GM18517 (cell line): ENCODE measurements at regions not wholly inside any gene's neighbourhood (a gene's known extent, or its start where the extent isn't known, plus 50 kb on each side); places are given as distances from the start of the nearest gene placed in this dataset.
A peak's percentile ranks its signal among the peaks of the same experiment; 100 is the strongest.

Experiments
- ATAC-seq: cut with Tn5 transposase; IDR thresholded peaks from one replicate; pipeline ENCODE4 v1.9.1; 2021; ENCODE audit warnings: mild to moderate bottlenecking, moderate library complexity; ENCODE audit not compliant: unreplicated experiment

DNA sequence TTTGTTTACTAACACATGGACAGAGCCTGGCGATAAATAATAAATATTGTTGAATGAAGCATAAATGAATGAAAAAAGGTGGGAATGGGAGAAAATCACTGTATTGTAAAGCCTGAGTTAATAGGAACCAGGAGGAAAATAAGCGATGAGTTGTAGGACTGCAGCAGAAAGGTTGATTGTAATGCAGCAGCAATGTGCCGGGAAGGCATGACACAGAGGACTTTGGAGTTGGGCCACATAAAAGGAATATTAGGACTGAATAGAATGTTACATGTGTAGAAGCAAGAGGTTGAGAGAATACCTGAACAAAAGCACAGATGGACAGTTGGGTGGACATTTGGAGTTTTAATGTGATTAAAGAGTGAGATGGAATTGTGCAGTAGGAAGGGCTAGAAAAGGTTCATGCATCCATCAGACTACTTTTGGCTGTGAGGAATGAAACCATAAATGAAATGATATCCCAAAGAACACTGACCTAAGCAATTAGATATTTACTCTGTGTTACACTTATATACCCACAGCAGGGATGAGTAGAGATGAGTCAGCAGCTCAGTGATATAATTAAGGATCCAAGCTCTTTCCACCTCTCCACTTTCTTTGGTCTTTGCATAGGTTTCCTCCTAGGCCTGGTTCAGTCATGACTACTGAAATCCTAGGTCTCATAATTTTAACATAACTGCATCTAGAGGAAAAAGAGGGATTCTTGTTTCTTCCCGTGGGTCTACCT, 55.4 kb downstream of the CCER1 start:
- no peak for ATAC-seq

DNA sequence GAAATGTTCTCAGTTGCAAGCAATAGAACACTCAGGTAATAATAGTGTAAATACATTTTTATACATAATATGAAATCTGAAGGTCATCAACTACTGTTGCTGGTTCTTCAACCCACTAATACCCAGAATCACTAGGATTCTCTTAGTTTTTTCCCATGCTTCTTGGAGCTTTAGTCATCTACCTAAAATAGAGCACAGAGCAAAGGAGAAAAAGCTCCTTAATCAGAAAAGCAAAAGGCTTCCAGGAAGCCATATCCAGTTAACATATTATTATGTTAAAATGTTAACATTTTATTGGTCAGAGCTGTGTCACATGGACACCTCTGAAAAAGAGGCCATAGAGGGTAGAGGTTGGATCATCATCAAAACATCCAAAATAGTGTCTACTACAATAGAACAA, 57.0 kb downstream of the CCER1 start:
- no peak for ATAC-seq

DNA sequence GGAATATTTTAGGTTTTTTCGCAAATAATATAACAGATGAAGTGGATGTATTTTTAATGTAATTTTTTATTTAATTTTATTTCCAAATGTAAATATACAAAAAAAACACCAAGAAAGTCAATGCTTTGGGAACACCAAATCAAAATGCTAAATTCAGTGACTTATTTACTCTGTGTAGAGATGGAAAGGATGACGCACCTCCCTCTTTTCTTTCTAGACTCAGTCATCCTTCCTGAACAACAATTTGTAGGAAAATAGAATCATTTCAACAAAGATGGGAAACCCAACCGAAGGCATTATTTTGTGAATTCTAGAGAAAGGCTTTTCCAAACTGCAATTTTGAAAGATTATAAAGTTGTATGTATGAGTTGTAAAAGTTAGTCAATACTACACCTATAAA, 57.7 kb downstream of the CCER1 start:
- no peak for ATAC-seq

DNA sequence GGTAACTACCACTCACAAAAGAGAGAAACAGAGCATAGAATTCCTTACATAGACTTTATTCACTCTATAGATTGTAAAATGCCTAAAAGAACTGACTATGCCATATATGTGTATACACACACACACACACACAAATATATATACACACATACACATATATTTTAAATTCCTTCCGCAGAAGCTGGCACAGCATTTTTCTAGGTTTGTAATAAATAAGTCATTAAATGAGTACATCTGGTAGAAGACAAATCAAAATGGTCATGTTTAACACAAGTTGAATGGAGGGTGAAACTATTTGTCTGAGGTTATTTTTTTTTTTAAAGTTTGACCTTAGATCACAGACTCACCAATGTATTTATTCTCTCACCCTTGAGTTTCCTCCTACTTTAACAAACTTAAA, 58.2 kb downstream of the CCER1 start:
- no peak for ATAC-seq

DNA sequence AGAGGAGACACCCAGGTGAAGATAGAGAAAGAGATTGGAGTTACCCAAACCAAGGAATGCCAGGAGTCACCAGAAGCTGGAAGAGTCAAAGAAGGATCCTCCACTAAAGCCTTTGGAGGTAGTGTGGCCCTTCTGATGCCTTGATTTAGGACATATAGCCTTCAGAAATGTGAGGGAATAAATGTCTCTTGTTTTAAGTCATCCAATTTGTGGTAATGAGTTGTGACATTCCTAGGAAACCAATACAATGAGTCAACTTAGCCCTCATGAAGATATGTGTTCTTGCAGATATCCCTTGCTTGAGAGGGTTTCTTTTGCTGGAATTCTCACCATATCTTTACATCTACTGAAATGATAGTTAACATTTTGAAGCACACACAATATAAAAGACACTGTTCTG, 58.8 kb downstream of the CCER1 start:
- ATAC-seq = no peak

DNA sequence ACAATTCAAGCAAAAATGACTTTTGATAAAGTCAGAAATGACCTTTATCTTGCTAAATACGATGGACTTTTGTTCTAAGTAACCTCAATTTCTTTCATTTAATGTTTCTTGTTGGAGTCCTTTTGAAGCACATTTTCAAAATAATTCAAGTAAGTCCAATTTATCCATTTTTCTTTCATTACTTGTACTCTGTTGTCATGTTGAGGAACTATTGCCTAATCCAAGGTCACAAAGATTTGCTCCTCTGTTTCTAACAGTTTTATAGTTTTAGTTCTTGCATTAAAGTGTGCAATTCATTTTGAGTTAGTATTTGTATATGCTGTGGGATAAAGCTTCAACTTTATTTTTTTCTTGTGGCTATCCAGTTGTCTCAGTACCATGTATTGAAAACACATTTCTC, 66.7 kb downstream of the CCER1 start:
- ATAC-seq = no peak

DNA sequence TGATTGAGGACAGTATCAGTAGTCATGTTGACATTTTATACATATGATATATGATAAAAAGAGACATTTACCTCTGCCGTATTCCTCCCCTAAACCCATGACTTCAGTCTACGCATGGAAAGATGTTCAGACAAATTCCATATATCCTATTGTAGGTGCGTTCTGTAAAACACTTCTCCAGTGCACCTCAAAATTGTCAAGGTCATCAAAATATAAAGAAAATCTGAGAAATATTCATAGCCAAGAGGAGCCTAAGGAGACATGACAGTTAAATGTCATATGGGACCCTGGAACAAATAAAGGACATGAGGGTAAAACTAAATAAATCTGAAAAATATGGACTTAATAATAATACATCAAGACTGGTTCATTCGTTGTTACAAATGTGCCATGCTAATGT, 71.5 kb downstream of the CCER1 start:
- no peak for ATAC-seq

DNA sequence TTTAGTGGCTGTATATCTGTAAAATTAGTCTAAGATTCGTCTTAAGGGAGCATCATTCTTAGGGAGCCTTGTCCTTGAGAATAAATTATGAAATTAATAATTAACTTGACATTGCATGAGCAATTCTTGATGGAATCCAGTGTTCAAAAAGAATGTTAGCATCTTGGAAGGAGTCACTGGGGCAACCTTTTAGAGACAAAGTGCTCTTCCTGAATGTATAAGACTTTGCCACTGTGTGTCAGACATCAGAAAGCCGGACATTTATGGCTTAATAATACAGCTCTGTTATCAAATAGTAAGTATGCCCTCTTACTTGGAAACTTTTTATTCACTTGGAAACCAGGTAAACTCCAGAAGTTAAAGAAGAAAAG, 83.3 kb downstream of the CCER1 start:
- ATAC-seq = no peak

DNA sequence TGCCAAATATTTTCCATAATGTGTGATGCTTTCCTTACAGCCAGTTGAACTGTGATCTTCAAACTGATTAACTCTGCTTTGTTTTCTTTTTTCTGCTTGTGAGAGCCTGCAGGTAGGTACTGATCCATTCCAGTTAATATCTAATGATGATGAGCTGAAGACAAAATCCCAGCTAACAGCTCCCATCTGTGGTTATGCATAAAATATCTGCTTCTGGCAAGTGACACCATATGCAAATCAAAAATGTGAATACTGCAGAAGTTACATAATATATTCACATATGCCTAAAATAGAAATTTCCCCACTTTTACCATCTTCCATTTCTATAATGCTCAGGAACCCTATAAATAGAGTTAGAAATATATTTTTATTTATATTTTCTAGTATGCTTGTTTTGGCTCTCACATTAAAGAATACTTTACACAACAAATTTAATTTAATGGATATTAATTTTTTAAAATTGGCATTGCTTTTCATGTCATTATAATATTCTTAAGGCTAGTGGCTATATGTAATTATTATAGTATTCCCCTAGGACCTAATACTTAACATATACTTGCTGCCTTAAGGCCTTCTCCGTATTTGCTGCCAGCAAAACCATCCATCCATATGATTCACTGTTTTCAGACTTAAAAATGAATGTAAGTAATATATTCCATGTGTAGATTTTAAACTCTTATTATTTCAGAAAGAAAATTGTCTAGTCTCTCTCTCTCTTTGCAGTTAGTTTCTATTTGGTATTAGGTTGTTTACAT, 83.8 kb downstream of the CCER1 start:
- no peak for ATAC-seq

DNA sequence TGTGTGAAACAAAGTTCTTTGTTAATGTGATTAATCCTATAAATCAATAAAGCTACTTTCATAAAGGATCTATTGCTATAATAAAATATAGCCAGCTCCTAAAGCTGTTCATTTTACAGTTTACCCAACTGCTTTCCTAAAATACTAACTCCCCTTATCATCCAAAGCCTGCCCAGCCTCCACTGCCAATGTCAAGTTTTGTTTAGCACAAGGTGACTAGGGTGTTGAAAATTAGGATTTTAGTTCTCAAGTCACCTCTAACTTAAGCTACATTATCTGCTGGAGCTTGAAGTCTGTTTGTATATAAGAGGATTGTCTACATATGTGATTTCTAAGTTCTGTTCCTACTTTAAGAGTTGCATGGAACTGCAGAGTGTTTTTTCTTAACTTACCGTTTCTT, 86.3 kb downstream of the CCER1 start:
- no peak for ATAC-seq

DNA sequence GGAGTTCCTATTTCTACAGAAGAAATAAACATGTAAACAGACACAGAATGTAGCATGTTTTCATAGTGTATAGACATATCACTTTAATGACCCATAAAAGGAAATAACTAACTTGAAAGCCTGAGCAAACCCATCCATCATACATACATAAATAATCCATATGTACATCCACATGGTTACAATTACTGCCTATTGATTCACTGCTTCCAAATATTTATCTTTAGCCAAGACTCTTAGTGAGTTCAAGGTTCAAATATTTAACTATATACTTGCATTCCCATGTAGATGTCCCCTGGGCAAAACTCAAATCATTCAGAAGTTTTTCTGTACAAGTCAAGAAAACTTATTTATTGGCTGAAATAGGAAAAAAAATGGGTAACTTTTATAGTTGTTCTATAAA, 95.4 kb downstream of the CCER1 start:
- no peak for ATAC-seq

DNA sequence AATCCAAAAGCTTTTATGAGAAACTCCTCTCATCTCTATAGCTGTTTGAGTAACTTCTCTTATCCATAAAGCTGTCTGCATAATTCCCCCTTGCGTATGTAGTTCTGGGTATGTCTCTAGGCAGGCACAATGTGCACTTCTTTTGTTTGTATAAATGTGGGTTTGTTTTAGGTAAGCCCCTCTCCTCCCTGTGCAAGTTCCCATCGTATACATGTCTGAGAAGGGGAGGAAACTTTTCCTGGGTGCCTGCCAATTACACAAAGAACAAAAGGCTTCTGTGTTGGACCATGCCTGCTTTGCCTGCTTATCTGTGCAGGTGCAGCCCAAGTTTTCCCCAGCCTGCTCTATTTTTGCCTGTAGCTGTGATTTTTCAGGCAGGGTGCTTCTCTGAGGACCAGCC, 96.7 kb downstream of the CCER1 start:
- ATAC-seq = no peak

DNA sequence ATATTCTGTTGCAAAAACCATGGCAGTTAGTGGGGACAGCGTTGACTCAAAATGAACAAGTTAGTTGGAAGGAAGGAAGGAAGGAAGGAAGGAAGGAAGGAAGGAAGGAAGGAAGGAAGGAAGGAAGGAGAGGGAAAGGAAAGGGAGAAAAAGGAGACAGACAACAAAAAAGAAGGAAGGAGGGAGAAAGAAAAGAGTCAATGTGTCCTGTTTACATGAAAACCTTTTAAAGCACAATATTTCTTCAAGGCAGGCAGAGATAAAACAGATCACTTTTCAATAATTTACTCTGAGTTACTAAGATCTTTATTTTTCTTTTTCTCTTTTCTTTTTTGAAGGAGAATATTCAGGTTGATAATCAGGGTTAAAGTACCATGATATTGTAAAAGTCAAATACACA, 99.4 kb downstream of the CCER1 start:
- ATAC-seq = no peak

DNA sequence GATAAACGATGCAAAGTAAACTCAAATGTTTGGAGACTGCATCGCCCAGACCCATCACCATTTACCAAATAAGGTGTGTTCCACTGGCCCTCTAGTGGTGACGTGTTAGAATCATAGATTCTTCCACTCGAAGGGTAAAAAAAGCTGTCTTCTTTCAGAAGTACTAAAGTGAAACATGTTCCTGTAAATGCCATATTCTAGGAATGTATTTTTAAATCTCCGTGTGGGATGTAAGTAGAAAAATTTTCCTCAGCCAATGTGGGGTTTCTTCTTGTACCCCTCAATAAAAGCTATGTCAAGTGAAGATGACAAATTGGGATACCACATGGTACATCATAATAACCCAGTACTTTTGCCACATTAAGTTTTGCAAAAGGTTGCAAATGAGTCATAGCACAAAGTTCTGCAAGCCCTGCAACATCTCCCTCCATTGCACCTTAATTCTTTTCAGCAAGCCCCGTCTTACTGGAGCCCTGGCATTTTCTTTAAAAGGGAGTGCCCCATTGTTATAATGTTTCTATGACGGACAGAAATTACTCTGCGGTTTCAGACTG, 100.8 kb downstream of the CCER1 start:
- peak; percentile 84 for ATAC-seq

DNA sequence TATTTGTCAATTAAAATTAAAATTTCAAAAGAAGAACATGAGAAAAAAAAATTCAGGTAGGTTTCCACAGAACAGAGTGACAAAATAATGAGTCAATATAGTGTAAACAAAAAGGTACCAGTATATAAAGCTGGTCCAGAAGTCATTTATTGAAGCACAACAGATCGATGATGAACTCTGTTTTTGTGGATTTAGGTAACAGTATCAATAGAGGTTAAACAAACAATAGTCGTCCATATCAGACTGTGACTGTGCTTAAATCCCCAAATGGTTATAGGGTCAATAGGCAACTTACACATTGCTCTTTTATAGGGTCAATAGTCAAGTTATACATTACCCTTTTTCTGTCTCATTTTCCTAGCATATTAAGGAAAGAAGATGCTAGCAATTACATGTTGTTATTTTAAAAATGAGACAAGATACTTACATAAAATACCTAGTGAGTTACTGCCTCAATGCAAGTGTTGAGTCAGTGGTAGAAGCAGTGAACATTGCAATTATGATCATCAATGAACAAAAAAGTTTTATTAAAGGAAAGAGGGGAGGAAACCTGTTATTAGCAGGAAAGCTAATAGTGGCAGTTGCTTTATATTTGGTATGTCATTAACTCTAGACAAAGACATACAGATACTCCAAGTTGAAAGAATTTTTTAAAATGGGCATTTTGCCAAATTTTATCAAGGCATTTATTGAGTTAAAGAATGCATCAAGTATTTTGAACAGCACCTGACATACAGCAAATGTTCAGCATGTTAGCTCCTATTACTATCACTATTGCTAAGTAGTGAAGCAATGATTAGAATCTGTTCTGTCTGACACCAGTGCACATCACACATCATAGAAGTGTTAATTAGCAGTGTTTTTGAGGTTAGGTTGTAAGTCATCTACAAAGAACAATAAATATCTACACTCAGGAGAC, 102.9 kb downstream of the CCER1 start:
- no peak for ATAC-seq

DNA sequence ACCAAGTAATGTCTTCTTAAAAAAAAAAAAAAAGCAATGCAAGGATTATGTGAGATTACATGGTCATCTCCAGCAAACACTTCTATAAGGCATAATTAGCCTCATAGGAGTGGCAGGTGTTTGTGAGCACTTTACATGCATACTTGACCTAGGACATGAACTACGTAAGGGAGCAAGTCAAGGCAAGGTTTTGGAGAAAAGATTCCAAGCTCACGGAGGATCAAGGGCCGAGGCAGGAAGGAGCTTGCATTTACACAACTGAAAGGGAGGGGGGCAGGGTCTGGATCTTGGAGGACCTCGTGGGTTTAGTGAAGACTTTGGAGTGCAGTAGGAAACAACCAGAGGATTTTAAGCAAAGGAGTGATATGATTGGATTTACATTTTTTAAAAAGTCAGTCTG, 112.5 kb downstream of the CCER1 start:
- no peak for ATAC-seq

DNA sequence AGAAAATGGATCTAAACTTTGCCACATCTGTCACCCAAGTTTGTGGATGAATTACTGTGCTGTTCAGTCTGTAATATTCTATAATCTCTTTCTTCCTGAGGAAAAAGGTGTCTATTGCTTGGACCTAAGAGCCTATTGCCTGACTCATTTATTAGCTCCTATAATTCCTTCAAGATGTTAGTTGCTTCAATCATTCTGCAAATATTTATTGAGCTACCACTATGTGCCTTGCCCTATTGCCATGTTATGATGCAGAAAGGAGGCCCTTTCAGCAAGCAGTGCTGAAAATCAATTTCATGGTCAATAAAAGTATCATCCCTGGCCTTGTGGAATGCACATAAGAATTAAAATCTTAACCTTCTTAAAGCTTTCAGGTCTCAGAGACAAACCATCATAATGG, 113.6 kb downstream of the CCER1 start:
- ATAC-seq = no peak

DNA sequence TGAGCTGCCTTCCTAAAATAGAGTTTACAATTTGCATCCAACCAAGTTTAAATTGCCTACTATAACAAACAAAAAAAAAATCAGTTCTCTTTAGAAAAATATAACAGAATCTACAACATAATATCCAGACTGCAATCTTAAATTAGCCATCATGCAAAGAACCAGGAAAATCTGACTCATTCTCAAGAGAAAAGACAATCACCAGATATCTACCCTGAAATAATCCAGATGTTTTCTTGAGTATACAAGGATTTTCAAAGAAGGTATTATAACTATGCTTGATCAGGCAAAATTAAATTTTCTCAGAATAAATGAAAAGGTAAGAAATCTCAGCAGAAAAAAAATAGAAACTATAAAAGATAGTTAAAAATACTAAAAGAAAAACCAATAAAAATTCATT, 115.6 kb downstream of the CCER1 start:
- ATAC-seq = no peak

DNA sequence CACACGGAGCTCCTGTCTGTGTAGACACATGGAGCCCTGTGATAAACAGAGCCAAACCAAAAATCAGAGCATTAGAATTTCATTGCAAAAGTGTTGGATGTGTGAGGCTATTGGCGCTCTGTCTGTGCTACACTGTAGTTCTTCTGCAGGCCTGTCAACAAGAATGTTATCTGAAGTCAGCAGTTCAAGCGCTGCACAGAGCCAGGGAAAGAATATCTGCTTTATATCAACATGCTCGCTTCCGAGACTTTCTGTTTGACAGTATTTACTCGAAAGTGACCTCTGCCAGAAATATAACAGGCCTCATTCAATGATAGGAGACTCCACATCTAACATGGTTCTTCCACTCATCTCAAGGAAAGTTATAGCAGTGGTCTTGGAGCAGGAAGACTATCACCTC, 118.3 kb downstream of the CCER1 start:
- ATAC-seq = no peak

DNA sequence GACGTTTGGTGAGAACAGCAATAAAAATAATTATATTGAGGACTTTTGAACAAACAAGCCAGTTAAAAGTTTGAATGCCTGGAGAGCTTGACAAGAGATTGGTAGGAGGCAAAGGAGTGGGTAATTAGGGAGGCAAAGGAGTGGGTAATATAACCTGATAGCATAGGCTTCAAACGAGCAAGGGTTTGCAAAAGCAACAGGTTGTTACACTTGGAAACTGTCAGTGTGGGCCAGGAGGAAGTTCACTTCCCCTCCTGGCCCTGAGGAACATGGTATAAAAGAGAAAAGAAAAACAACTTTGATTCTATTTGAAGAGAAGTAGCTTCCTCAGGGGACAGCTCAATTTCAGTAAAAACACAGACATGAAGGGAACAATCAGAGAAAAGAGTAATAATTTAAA, 121.7 kb downstream of the CCER1 start:
- no peak for ATAC-seq

DNA sequence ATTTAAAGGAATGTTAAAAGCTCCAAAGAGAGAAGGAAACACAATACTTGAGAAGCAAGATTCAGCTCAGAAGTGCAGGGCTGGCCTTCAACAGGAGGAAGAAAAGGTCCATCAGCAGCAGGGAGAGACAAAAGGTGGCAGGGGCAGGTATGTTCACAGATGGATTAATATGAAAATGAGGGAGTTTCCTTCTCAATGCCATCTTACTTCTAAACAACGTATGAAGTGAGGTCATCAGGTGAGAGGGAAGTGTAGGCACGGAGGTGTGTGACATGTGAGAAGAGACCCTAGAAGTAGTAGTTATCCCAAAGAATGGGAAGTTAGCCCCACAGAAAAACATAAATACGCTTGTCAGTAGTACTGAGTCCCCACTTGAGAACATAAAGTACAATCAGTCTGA, 122.5 kb downstream of the CCER1 start:
- ATAC-seq = no peak
